Activated T-helper 2 cell treated with anti-CD3 and anti-CD28 coated beads, Interferon-gamma antibody, Interleukin-2, Interleukin-4, amounts not matched to agents 10 μg/mL and 5 μg/mL and 100 μg/mL, durations not matched to agents 14 hours and 24 hours and 36 hours (primary cell): ENCODE measurements at regions not wholly inside any gene's neighbourhood (a gene's known extent, or its start where the extent isn't known, plus 50 kb on each side); places are given as distances from the start of the nearest gene placed in this dataset.

Experiments
- DNase-seq: peaks from one replicate; pipeline ENCODE4 v3.0.0; 2021; ENCODE audit warnings: low spot score
- H3K27ac Mint-ChIP-seq: one replicate; pipeline ENCODE4 v1.8.0; 2021; ENCODE audit warnings: mixed read lengths
- H3K27me3 Mint-ChIP-seq: one replicate; pipeline ENCODE4 v1.8.0; 2021; ENCODE audit warnings: low read depth, mixed read lengths
- H3K36me3 Mint-ChIP-seq: one replicate; pipeline ENCODE4 v1.8.0; 2021; ENCODE audit warnings: low read depth, mixed read lengths
- H3K4me1 Mint-ChIP-seq: one replicate; pipeline ENCODE4 v1.8.0; 2021; ENCODE audit warnings: low read depth, mixed read lengths
- H3K4me3 Mint-ChIP-seq: one replicate; pipeline ENCODE4 v1.8.0; 2021; ENCODE audit warnings: low read depth, mild to moderate bottlenecking, moderate library complexity, mixed read lengths
- H3K9me3 Mint-ChIP-seq: one replicate; pipeline ENCODE4 v1.8.0; 2021; ENCODE audit warnings: mixed read lengths
- intact Hi-C: fragments of 100-400 bp; cut with micrococcal nuclease; formaldehyde crosslinking; loops from one replicate; pipeline ENCODE4 v1.15.1; 2023

- Mint-ChIP-seq H3K4me1 (peaks cover 53% of the 10 kb centered on the region), H3K9me3 (peaks cover 10% of the 10 kb centered on the region), H3K4me3 (peak overlapping the region; percentile 23), H3K36me3 (no peaks in the 10 kb centered on the region), H3K27ac (peak overlapping the region; percentile 71), H3K27me3 (no peaks in the 10 kb centered on the region)
- no peak for DNase-seq
- intact Hi-C loops, result loop anchor here (2.0 to 10.0 kb wide), 4 partner anchors 264 to 610 kb away; no protein-coding TSS in a partner anchor
Measured at GRCh38 chrX:45711231-45711630, 510.6 kb upstream of the DIPK2B start.

- no peaks in the 10 kb centered on the region for H3K36me3 Mint-ChIP-seq
- peak overlapping the region; percentile 87 for H3K27ac Mint-ChIP-seq
- H3K27me3 Mint-ChIP-seq, result no peaks in the 10 kb centered on the region
- peaks cover 44% of the 10 kb centered on the region for H3K4me1 Mint-ChIP-seq
- peak; percentile 12 for DNase-seq
- peaks cover 10% of the 10 kb centered on the region for H3K9me3 Mint-ChIP-seq
- intact Hi-C loops, result loop anchor here (1.0 to 10.0 kb wide), 10 partner anchors 10 to 611 kb away; no protein-coding TSS in a partner anchor
- no peak overlapping the region for H3K4me3 Mint-ChIP-seq
Measured at GRCh38 chrX:45710081-45710801, 509.6 kb upstream of the DIPK2B start.

GRCh38 chrX:45709381-45709780 lies 508.7 kb upstream of the DIPK2B start:
- H3K36me3 Mint-ChIP-seq, result no peaks in the 10 kb centered on the region
- H3K27me3 Mint-ChIP-seq, result no peaks in the 10 kb centered on the region
- intact Hi-C loops, result no loop called here
- H3K4me1 Mint-ChIP-seq, result peaks cover 36% of the 10 kb centered on the region
- H3K4me3 Mint-ChIP-seq, result no peak overlapping the region
- no peak for DNase-seq
- peaks cover 10% of the 10 kb centered on the region for H3K9me3 Mint-ChIP-seq
- H3K27ac Mint-ChIP-seq, result peak overlapping the region; percentile 87

GRCh38 chrX:45699158-45699557 lies 498.5 kb upstream of the DIPK2B start:
- no peak overlapping the region for H3K27ac Mint-ChIP-seq
- peaks cover 1% of the 10 kb centered on the region for H3K27me3 Mint-ChIP-seq
- no peak overlapping the region for H3K4me3 Mint-ChIP-seq
- DNase-seq, result no peak
- intact Hi-C loops, result no loop called here
- peaks cover 4% of the 10 kb centered on the region for H3K9me3 Mint-ChIP-seq
- H3K4me1 Mint-ChIP-seq, result peaks cover 22% of the 10 kb centered on the region
- H3K36me3 Mint-ChIP-seq, result no peaks in the 10 kb centered on the region

GRCh38 chrX:45697591-45697990 lies 496.9 kb upstream of the DIPK2B start:
- no peak for DNase-seq
- Mint-ChIP-seq H3K27me3 (peaks cover 5% of the 10 kb centered on the region), H3K36me3 (no peaks in the 10 kb centered on the region), H3K4me1 (peaks cover 22% of the 10 kb centered on the region), H3K27ac (no peak overlapping the region), H3K4me3 (no peak overlapping the region), H3K9me3 (no peaks in the 10 kb centered on the region)
- intact Hi-C loops, result no loop called here

- Mint-ChIP-seq H3K4me3 (no peak overlapping the region), H3K36me3 (no peaks in the 10 kb centered on the region), H3K27ac (no peak overlapping the region), H3K9me3 (no peaks in the 10 kb centered on the region), H3K4me1 (peaks cover 22% of the 10 kb centered on the region), H3K27me3 (peaks cover 5% of the 10 kb centered on the region)
- intact Hi-C loops, result no loop called here
- no peak for DNase-seq
Measured at GRCh38 chrX:45696736-45697135, 496.1 kb upstream of the DIPK2B start.

GRCh38 chrX:45689971-45690370 lies 489.3 kb upstream of the DIPK2B start:
- intact Hi-C loops, result no loop called here
- no peak for DNase-seq
- peaks cover 5% of the 10 kb centered on the region for H3K27me3 Mint-ChIP-seq
- H3K36me3 Mint-ChIP-seq, result no peaks in the 10 kb centered on the region
- H3K9me3 Mint-ChIP-seq, result peaks cover 4% of the 10 kb centered on the region
- no peak overlapping the region for H3K27ac Mint-ChIP-seq
- no peak overlapping the region for H3K4me3 Mint-ChIP-seq
- H3K4me1 Mint-ChIP-seq, result no peaks in the 10 kb centered on the region

GRCh38 chrX:45683914-45684313 lies 483.2 kb upstream of the DIPK2B start:
- Mint-ChIP-seq H3K36me3 (no peaks in the 10 kb centered on the region), H3K9me3 (no peaks in the 10 kb centered on the region), H3K27ac (no peak overlapping the region), H3K4me1 (no peaks in the 10 kb centered on the region), H3K27me3 (peaks cover 3% of the 10 kb centered on the region), H3K4me3 (no peak overlapping the region)
- DNase-seq, result no peak
- intact Hi-C loops, result no loop called here

GRCh38 chrX:45681891-45682290 lies 481.2 kb upstream of the DIPK2B start:
- DNase-seq, result no peak
- no peaks in the 10 kb centered on the region for H3K9me3 Mint-ChIP-seq
- no peaks in the 10 kb centered on the region for H3K4me1 Mint-ChIP-seq
- no peak overlapping the region for H3K4me3 Mint-ChIP-seq
- no peak overlapping the region for H3K27ac Mint-ChIP-seq
- intact Hi-C loops, result no loop called here
- no peaks in the 10 kb centered on the region for H3K36me3 Mint-ChIP-seq
- H3K27me3 Mint-ChIP-seq, result peaks cover 3% of the 10 kb centered on the region

GRCh38 chrX:45669715-45670340 lies 469.2 kb upstream of the DIPK2B start:
- Mint-ChIP-seq H3K9me3 (peaks cover under 1% of the 10 kb centered on the region), H3K4me1 (no peaks in the 10 kb centered on the region), H3K4me3 (no peak overlapping the region), H3K27ac (no peak overlapping the region), H3K27me3 (no peaks in the 10 kb centered on the region), H3K36me3 (no peaks in the 10 kb centered on the region)
- intact Hi-C loops, result no loop called here
- no peak for DNase-seq

- Mint-ChIP-seq H3K4me1 (no peaks in the 10 kb centered on the region), H3K27me3 (no peaks in the 10 kb centered on the region), H3K4me3 (no peak overlapping the region), H3K36me3 (no peaks in the 10 kb centered on the region), H3K9me3 (no peaks in the 10 kb centered on the region), H3K27ac (no peak overlapping the region)
- DNase-seq, result no peak
- intact Hi-C loops, result no loop called here
Measured at GRCh38 chrX:45668686-45669443, 468.2 kb upstream of the DIPK2B start.

- Mint-ChIP-seq H3K4me1 (no peaks in the 10 kb centered on the region), H3K9me3 (no peaks in the 10 kb centered on the region), H3K4me3 (no peak overlapping the region), H3K27me3 (no peaks in the 10 kb centered on the region), H3K27ac (no peak overlapping the region), H3K36me3 (no peaks in the 10 kb centered on the region)
- intact Hi-C loops, result no loop called here
- DNase-seq, result no peak
Measured at GRCh38 chrX:45667666-45668065, 467.0 kb upstream of the DIPK2B start.

- intact Hi-C loops, result no loop called here
- H3K27ac Mint-ChIP-seq, result no peak overlapping the region
- no peak for DNase-seq
- H3K27me3 Mint-ChIP-seq, result no peaks in the 10 kb centered on the region
- no peaks in the 10 kb centered on the region for H3K4me1 Mint-ChIP-seq
- H3K9me3 Mint-ChIP-seq, result no peaks in the 10 kb centered on the region
- no peaks in the 10 kb centered on the region for H3K36me3 Mint-ChIP-seq
- no peak overlapping the region for H3K4me3 Mint-ChIP-seq
Measured at GRCh38 chrX:45664727-45665290, 464.1 kb upstream of the DIPK2B start.
